HFFc6 (cell line): ENCODE measurements at regions not wholly inside any gene's neighbourhood (a gene's known extent, or its start where the extent isn't known, plus 50 kb on each side); places are given as distances from the start of the nearest gene placed in this dataset.
"Not testable (repeated sequence)": the region's sequence is repeated elsewhere in the genome, so short reads cannot be mapped to it uniquely, and the experiment has no call there.

ENCODE experiments used
- DNase-seq: peaks from one replicate; pipeline ENCODE4 v3.0.0-alpha.2; 2018
- H3K27ac Mint-ChIP-seq: 2 replicates; pipeline ENCODE4 v1.8.0; 2020; ENCODE audit warnings: mild to moderate bottlenecking, mixed read lengths
- H3K27me3 Mint-ChIP-seq: 2 replicates; pipeline ENCODE4 v1.8.0; 2021; ENCODE audit warnings: mild to moderate bottlenecking, moderate library complexity, mixed read lengths; ENCODE audit not compliant: insufficient read depth
- H3K36me3 Mint-ChIP-seq: 2 replicates; pipeline ENCODE4 v1.8.0; 2021; ENCODE audit warnings: low read depth, mixed read lengths
- H3K4me1 Mint-ChIP-seq: 2 replicates; pipeline ENCODE4 v1.8.0; 2020; ENCODE audit warnings: low read depth, mixed read lengths
- H3K4me3 Mint-ChIP-seq: 2 replicates; pipeline ENCODE4 v1.8.0; 2020; ENCODE audit warnings: mild to moderate bottlenecking, moderate library complexity, mixed read lengths
- H3K9me3 Mint-ChIP-seq: 2 replicates; pipeline ENCODE4 v1.8.0; 2020; ENCODE audit warnings: mild to moderate bottlenecking, mixed read lengths
- TF ChIP-seq, protein P1 (sequence below): fragments of 200-600 bp; sonication (generic); IDR thresholded peaks from 2 replicates; pipeline ENCODE4 v1.5.0; 2021; ENCODE audit warnings: antibody characterized with exemption, mild to moderate bottlenecking

DNA sequence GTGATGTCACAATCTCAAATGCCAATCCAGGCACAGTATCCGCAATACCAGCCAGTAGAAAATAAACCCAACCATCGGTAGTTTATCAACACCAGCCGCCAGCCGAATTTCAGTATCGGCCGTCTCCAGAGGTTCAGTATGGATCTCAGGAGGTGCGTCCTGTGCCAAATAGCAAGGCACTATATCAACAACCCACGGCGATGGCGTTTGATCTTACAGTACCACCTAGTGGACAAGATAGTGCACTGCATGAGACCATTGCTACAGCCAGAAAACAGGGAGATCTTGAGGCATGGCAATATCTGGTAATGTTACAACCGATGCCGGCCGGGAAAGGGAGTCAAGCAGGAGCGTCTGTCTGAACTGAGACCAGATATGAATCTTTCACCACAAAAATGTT lies 121.8 kb upstream of the DRD5 start:
- H3K27me3 Mint-ChIP-seq, H3K9me3 Mint-ChIP-seq, DNase-seq, H3K4me3 Mint-ChIP-seq, H3K27ac Mint-ChIP-seq, H3K36me3 Mint-ChIP-seq, H3K4me1 Mint-ChIP-seq: not testable (repeated sequence)
- TF ChIP-seq, protein P1, sequence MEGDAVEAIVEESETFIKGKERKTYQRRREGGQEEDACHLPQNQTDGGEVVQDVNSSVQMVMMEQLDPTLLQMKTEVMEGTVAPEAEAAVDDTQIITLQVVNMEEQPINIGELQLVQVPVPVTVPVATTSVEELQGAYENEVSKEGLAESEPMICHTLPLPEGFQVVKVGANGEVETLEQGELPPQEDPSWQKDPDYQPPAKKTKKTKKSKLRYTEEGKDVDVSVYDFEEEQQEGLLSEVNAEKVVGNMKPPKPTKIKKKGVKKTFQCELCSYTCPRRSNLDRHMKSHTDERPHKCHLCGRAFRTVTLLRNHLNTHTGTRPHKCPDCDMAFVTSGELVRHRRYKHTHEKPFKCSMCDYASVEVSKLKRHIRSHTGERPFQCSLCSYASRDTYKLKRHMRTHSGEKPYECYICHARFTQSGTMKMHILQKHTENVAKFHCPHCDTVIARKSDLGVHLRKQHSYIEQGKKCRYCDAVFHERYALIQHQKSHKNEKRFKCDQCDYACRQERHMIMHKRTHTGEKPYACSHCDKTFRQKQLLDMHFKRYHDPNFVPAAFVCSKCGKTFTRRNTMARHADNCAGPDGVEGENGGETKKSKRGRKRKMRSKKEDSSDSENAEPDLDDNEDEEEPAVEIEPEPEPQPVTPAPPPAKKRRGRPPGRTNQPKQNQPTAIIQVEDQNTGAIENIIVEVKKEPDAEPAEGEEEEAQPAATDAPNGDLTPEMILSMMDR = peak; percentile 74

DNA sequence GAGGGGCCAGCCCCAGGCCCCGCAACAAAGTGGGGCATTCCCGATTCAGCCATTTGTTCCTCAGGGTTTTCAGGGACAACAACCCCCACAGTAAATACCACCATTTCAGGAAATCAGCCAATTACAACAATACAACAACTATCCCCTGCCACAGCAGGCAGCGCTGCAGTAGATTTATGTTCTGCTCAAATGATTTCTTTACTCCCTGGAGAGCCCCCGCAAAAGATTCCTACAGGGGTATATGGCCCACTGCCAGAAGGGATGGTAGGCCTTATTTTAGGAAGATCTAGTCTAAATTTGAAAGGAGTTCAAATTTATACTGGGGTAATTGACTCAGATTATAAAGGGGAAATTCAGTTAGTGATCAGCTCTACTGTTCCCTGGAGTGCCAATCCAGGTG lies 120.5 kb upstream of the DRD5 start:
- H3K27me3 Mint-ChIP-seq, H3K9me3 Mint-ChIP-seq, DNase-seq, H3K27ac Mint-ChIP-seq, H3K4me1 Mint-ChIP-seq, H3K36me3 Mint-ChIP-seq, H3K4me3 Mint-ChIP-seq: not testable (repeated sequence)

DNA sequence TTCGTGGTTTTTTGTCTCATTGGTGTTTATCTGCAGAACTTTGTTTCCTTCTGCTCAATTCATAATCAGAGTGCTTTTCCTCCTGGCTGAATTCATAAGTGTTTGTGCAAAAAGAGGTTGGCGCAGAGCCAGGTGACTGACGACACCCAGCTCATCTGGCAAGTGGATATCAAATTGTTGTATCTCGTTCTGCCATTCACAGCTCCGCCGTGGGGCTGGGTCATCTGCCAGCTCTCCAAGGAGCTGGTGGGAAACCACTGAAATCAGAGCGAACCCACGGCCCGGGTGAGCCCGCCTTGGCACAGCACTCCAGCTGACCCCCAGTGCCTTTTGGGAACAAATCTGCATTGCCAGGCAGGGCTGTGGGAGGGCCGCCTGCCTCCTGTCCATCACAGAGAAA lies 110.7 kb upstream of the DRD5 start:
- not testable (repeated sequence) for H3K27ac Mint-ChIP-seq, H3K27me3 Mint-ChIP-seq, H3K4me1 Mint-ChIP-seq, H3K36me3 Mint-ChIP-seq, DNase-seq, H3K4me3 Mint-ChIP-seq
- peaks cover 22% of the 10 kb centered on the region for H3K9me3 Mint-ChIP-seq

DNA sequence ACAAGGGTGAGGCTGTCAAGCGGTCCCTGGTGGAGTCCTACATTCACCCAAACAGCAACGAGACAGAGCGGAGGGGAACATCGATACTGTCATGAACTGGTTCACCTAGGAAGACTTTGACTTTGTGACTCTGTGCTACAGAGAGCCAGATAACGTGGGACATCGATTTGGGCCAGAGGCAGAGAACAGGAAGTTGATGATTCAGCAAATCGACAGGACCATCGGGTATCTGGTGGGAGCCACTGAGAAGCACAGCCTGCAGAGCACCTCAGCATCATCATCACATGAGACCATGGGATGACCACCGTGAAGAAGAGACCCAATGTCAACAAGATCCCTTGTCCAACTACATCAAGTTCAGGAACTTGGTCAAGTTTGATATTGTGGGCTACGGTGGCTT lies 104.1 kb upstream of the DRD5 start:
- not testable (repeated sequence) for DNase-seq, H3K27me3 Mint-ChIP-seq, H3K27ac Mint-ChIP-seq, H3K4me3 Mint-ChIP-seq, H3K4me1 Mint-ChIP-seq, H3K36me3 Mint-ChIP-seq
- peaks cover 20% of the 10 kb centered on the region for H3K9me3 Mint-ChIP-seq

DNA sequence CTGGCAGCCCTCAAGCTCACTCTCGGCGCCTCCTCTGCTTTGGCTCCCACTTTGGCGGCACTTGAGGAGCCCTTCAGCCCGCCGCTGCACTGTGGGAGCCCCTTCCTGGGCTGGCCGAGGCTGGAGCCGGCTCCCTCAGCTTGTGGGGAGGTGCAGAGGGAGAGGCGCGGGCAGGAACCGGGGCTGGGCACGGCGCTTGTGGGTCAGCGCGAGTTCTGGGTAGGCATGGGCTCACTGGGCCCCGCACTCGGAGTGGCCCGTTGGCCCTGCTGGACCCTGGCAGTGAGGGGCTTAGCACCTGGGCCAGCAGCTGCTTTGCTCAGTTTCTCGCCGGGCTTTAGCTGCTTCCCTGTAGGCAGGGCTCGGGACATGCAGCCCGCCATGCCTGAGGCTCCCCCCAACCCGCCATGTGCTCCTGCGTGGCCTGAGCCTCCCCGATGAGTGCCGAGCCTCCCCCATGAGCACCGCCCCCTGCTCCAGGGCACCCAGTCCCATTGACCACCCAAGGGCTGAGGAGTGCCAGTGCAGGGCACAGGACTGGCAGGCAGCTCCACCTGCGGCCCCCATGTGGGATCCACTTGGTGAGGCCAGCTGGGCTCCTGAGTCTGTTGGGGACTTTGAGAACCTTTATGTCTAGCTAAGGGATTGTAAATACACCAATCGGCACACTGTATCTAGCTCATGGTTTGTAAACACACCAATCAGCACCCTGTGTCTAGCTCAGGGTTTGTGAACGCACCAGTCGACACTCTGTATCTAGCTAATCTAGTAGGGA lies 101.5 kb upstream of the DRD5 start:
- Mint-ChIP-seq H3K4me1 (no peaks in the 10 kb centered on the region), H3K27ac (no peak overlapping the region), H3K36me3 (no peaks in the 10 kb centered on the region), H3K9me3 (peaks cover 14% of the 10 kb centered on the region; the same call in 1 of the 2 replicates), H3K27me3 (no peaks in the 10 kb centered on the region), H3K4me3 (no peak overlapping the region)
- no peak for DNase-seq
- TF ChIP-seq, protein P1 = no peak

DNA sequence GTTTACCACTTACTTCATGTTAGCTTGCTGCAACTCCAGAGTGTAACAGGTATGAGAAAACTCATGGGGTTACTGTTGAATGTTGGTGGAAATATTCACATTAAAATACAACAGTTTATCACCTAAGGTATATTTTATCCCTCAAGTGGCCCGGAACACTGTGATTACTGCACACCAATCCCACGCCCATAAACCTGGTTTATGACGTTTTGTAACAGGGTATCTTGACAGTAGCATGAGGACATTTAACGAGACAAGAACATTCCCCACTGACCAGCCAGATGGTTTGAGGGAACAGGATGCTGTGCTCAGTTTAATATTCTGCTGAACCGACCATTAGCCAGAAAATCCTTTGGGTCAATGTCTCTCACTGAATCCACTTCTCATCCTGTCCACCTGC lies 98.3 kb upstream of the DRD5 start:
- DNase-seq, H3K4me1 Mint-ChIP-seq, H3K4me3 Mint-ChIP-seq, H3K27me3 Mint-ChIP-seq, H3K27ac Mint-ChIP-seq, H3K36me3 Mint-ChIP-seq, H3K9me3 Mint-ChIP-seq: not testable (repeated sequence)

DNA sequence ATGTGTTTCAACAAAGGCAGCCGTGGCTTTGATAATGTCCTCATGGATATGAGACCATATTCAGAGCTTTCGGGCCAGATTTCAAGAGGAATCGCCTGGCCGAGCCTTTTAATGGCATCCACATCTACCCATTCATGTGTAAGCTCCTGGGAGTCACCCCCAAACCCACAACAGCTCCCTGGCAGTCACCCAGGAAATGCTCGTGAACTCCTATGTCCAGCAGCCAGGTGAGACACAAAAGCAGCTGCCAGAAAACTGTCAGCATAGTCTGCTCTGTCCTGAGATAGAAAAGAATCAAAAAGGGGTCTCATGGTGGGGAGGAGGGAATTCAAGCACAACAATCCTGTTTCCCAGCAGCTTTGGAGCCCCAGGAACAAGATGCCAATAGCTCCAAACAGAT lies 96.4 kb upstream of the DRD5 start:
- not testable (repeated sequence) for DNase-seq, H3K4me1 Mint-ChIP-seq, H3K9me3 Mint-ChIP-seq, H3K27ac Mint-ChIP-seq, H3K4me3 Mint-ChIP-seq, H3K27me3 Mint-ChIP-seq, H3K36me3 Mint-ChIP-seq

DNA sequence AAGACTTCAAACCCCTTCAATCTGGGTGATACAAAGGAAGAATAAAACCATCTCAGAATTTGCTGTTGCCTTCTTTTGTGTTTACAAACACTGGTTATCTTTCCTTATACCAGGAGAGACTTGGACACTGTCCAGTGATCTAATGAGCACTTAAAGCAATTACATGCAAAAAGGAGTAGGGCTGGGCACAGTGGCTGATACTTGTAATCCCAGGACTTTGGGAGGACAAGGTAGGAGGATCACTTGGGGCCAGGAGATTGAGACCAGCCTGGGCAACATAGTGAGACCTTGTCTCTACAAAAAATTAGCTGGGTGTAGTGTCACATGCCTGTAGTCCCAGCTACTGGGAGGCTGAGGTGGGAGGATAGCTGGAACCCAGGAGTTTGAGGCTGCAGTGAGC lies 95.7 kb upstream of the DRD5 start:
- H3K27me3 Mint-ChIP-seq = 0 out of 2 replicates have a peak, but pooled peaks cover 2% of the 10 kb centered on the region
- TF ChIP-seq, protein P1 = no peak
- no peaks in the 10 kb centered on the region for H3K4me1 Mint-ChIP-seq
- H3K9me3 Mint-ChIP-seq = peaks cover 9% of the 10 kb centered on the region; the same call in 1 of the 2 replicates
- H3K27ac Mint-ChIP-seq = no peak overlapping the region
- no peak overlapping the region for H3K4me3 Mint-ChIP-seq
- no peak for DNase-seq
- no peaks in the 10 kb centered on the region for H3K36me3 Mint-ChIP-seq

DNA sequence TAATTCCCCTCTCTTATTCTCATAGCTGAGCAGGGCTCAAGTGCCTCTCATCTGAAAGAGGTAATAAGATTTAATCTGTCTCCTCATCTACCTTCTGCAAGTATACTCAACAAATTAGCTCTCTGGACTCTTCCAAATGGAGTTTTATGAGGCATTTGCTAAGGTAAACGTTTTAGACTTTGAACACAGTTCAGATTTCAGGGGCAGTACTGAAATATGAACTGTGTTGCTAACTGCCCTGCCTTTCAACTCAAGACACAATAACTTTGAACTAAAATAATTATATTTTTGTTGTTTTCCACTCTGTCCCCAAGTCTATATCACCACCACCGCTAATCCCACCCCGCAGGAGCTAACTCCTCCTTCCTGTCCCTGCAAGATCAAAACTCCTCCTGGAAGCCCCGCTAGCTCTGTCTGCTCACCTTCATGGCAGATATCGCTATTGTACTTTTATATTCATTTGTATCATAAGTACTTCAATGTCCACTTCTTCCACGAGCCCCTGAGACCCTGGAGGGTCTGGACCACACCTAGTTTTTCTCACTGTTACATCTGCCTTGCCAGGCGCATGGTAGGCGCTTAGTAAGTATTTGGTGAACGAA lies 90.7 kb upstream of the DRD5 start:
- peaks cover 16% of the 10 kb centered on the region for H3K9me3 Mint-ChIP-seq
- H3K4me1 Mint-ChIP-seq, H3K36me3 Mint-ChIP-seq, H3K4me3 Mint-ChIP-seq, H3K27ac Mint-ChIP-seq, DNase-seq, H3K27me3 Mint-ChIP-seq: not testable (repeated sequence)
